Mesenchymal stem cell (in vitro differentiated cells and primary cell): ENCODE measurements at regions not wholly inside any gene's neighbourhood (a gene's known extent, or its start where the extent isn't known, plus 50 kb on each side); places are given as distances from the start of the nearest gene placed in this dataset.
A peak's percentile ranks its signal among the peaks of the same experiment; 100 is the strongest.

ENCODE experiments used
- DNase-seq: peaks from one replicate; pipeline ENCODE4 v3.0.0-alpha.2; 2013
- H2AFZ ChIP-seq: one replicate; pipeline ENCODE4 v1.6.1; 2013; ENCODE audit warnings: low read depth, mild to moderate bottlenecking, control low read depth, inconsistent platforms, low read length, moderate library complexity
- H2AK5ac ChIP-seq: 2 replicates; pipeline ENCODE4 v1.6.1; 2013; ENCODE audit warnings: low read length, moderate library complexity, mild to moderate bottlenecking, inconsistent platforms; ENCODE audit not compliant: severe bottlenecking
- H2BK120ac ChIP-seq: one replicate; pipeline ENCODE4 v1.6.1; 2013; ENCODE audit warnings: low read depth, mild to moderate bottlenecking, inconsistent platforms, low read length, moderate library complexity
- H2BK12ac ChIP-seq, 2 experiments: one replicate each; pipeline ENCODE4 v1.6.1; 2013; ENCODE audit warnings: inconsistent platforms in 2 of 2, low read length in 2 of 2, mild to moderate bottlenecking in 2 of 2, moderate library complexity in 2 of 2, control low read depth in 1 of 2
- H2BK15ac ChIP-seq: one replicate; pipeline ENCODE4 v1.6.1; 2013; ENCODE audit warnings: mild to moderate bottlenecking, low read depth, inconsistent platforms; ENCODE audit not compliant: poor library complexity, severe bottlenecking
- H2BK5ac ChIP-seq: 2 replicates; pipeline ENCODE4 v1.6.1; 2013; ENCODE audit warnings: low read depth, mild to moderate bottlenecking, low read length, control low read depth, inconsistent platforms; ENCODE audit not compliant: poor library complexity, severe bottlenecking
- H3K14ac ChIP-seq, 2 experiments: one replicate each; pipeline ENCODE4 v1.6.1; 2013; ENCODE audit warnings: inconsistent platforms in 2 of 2, low read length in 2 of 2, control low read depth in 1 of 2, mild to moderate bottlenecking in 1 of 2, moderate library complexity in 1 of 2
- H3K18ac ChIP-seq, 2 experiments: one replicate each; pipeline ENCODE4 v1.6.1; 2013; ENCODE audit warnings: inconsistent platforms in 2 of 2, low read length in 2 of 2, control low read depth in 1 of 2, low read depth in 1 of 2, mild to moderate bottlenecking in 1 of 2
- H3K23ac ChIP-seq, 2 experiments: one replicate each; pipeline ENCODE4 v1.6.1; 2013; ENCODE audit warnings: inconsistent platforms in 2 of 2, low read length in 2 of 2, mild to moderate bottlenecking in 2 of 2, moderate library complexity in 2 of 2, control low read depth in 1 of 2
- H3K27ac ChIP-seq: 2 replicates; pipeline ENCODE4 v1.5.1; 2013; ENCODE audit warnings: mild to moderate bottlenecking, moderate library complexity, low read length, control low read depth, inconsistent platforms; ENCODE audit not compliant: poor library complexity, severe bottlenecking
- H3K27me3 ChIP-seq, 2 experiments: 2 replicates each; pipeline versions ENCODE4 v1.6.1 to v1.7.0; 2013; ENCODE audit warnings: low read length in 2 of 2, mild to moderate bottlenecking in 2 of 2, moderate library complexity in 2 of 2, control low read depth in 1 of 2, inconsistent platforms in 1 of 2; ENCODE audit not compliant: control insufficient read depth in 1 of 2, insufficient read depth in 1 of 2
- H3K36me3 ChIP-seq, 2 experiments: 2 replicates each; pipeline versions ENCODE4 v1.6.1 to v1.7.0; 2013; ENCODE audit warnings: low read length in 2 of 2, control low read depth in 1 of 2, inconsistent platforms in 1 of 2, low read depth in 1 of 2, mild to moderate bottlenecking in 1 of 2; ENCODE audit not compliant: insufficient read depth in 2 of 2, control insufficient read depth in 1 of 2
- H3K4ac ChIP-seq, 2 experiments: one replicate each; pipeline ENCODE4 v1.6.1; 2013; ENCODE audit warnings: inconsistent platforms in 2 of 2, low read length in 2 of 2, mild to moderate bottlenecking in 2 of 2, moderate library complexity in 2 of 2, control low read depth in 1 of 2, low read depth in 1 of 2
- H3K4me1 ChIP-seq: 2 replicates; pipeline ENCODE4 v1.6.1; 2013; ENCODE audit warnings: low read depth, low read length, control low read depth; ENCODE audit not compliant: control insufficient read depth, insufficient read depth
- H3K4me2 ChIP-seq: 2 replicates; pipeline ENCODE4 v1.6.1; 2013; ENCODE audit warnings: low read length, mild to moderate bottlenecking, inconsistent platforms; ENCODE audit not compliant: poor library complexity, severe bottlenecking
- H3K4me3 ChIP-seq, 2 experiments: 2 replicates each; pipeline versions ENCODE4 v1.5.1 to v1.7.0; 2013; ENCODE audit warnings: low read length in 2 of 2, mild to moderate bottlenecking in 2 of 2, control low read depth in 1 of 2, low read depth in 1 of 2; ENCODE audit not compliant: insufficient read depth in 1 of 2
- H3K79me1 ChIP-seq: replicated peaks from 2 replicates; pipeline ENCODE4 v1.6.1; 2013; ENCODE audit warnings: mild to moderate bottlenecking, control low read depth, low read length, inconsistent platforms; ENCODE audit not compliant: poor library complexity, severe bottlenecking
- H3K9ac ChIP-seq: 2 replicates; pipeline ENCODE4 v1.7.0; 2013; ENCODE audit warnings: mild to moderate bottlenecking, low read length, moderate library complexity
- H3K9me3 ChIP-seq: 2 replicates; pipeline ENCODE4 v1.7.0; 2013; ENCODE audit warnings: mild to moderate bottlenecking, low read length; ENCODE audit not compliant: control insufficient read depth
- H4K8ac ChIP-seq: one replicate; pipeline ENCODE4 v1.6.1; 2013; ENCODE audit warnings: inconsistent platforms, mild to moderate bottlenecking, low read length, moderate library complexity
- H4K91ac ChIP-seq: one replicate; pipeline ENCODE4 v1.6.1; 2013; ENCODE audit warnings: mild to moderate bottlenecking, low read length, inconsistent platforms
- WGBS: methylation state at CpG from one replicate; pipeline ENCODE4 v1.1.7; 2013; ENCODE audit warnings: mixed read lengths; 5-methylcytosine and 5-hydroxymethylcytosine counted together

- Histone ChIP-seq H3K23ac (no peak overlapping the region), H3K9me3 (no peaks in the 10 kb centered on the region), H3K27me3 (no peaks in the 10 kb centered on the region), H3K4me2 (no peak overlapping the region), H2BK120ac (no peak overlapping the region), H3K27ac (no peak overlapping the region), H2BK5ac (no peak overlapping the region), H2BK15ac (no peak overlapping the region), H3K14ac (no peak overlapping the region), H3K36me3 (no peaks in the 10 kb centered on the region), H3K4ac (no peak overlapping the region), H3K4me1 (no peaks in the 10 kb centered on the region), H2BK12ac (no peak overlapping the region), H3K9ac (no peak overlapping the region), H3K18ac (no peak overlapping the region), H3K4me3 (no peak overlapping the region), H2AK5ac (no peak overlapping the region), H2AFZ (no peak overlapping the region), H3K79me1 (no peaks in the 10 kb centered on the region), H4K8ac (no peak overlapping the region), H4K91ac (no peak overlapping the region)
- no CpG with 5 or more reads among the region's 1 CpG for WGBS
- peak; percentile 83 for DNase-seq
These were observed 449.0 kb downstream of the ETV1 start for GRCh38 chr7:13540429-13540828.

DNA sequence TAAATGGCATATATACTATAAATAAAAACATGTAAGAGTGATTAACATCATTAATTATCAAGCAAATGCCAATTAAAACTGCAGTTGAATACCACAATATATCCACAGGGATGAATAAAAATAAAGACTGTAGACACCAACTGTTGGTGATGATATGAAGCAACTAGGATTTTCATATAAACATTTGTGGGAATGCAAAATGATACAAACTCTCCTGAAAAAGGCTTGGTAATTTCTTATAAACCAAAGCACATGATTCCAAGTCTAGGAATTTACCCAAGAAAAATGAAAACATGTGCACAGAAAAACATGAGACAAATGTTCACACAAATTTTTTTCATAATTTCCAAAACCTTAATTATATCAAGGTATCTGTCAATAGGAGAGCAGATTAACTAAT is 448.1 kb downstream of the ETV1 start:
- DNase-seq = no peak
- H2BK120ac ChIP-seq = no peak overlapping the region
- no peak overlapping the region for H3K4ac ChIP-seq
- no peak overlapping the region for H2AFZ ChIP-seq
- no peak overlapping the region for H3K4me3 ChIP-seq
- no peak overlapping the region for H3K4me2 ChIP-seq
- H4K91ac ChIP-seq = no peak overlapping the region
- H3K27me3 ChIP-seq = no peaks in the 10 kb centered on the region
- no peak overlapping the region for H4K8ac ChIP-seq
- H3K9me3 ChIP-seq = no peaks in the 10 kb centered on the region
- no peak overlapping the region for H3K23ac ChIP-seq
- H3K14ac ChIP-seq = no peak overlapping the region
- H2AK5ac ChIP-seq = no peak overlapping the region
- H2BK5ac ChIP-seq = no peak overlapping the region
- no peak overlapping the region for H3K18ac ChIP-seq
- no peak overlapping the region for H2BK15ac ChIP-seq
- no peak overlapping the region for H2BK12ac ChIP-seq
- H3K9ac ChIP-seq = no peak overlapping the region
- no peaks in the 10 kb centered on the region for H3K79me1 ChIP-seq
- H3K27ac ChIP-seq = no peak overlapping the region
- no peaks in the 10 kb centered on the region for H3K4me1 ChIP-seq
- H3K36me3 ChIP-seq = no peaks in the 10 kb centered on the region

DNA sequence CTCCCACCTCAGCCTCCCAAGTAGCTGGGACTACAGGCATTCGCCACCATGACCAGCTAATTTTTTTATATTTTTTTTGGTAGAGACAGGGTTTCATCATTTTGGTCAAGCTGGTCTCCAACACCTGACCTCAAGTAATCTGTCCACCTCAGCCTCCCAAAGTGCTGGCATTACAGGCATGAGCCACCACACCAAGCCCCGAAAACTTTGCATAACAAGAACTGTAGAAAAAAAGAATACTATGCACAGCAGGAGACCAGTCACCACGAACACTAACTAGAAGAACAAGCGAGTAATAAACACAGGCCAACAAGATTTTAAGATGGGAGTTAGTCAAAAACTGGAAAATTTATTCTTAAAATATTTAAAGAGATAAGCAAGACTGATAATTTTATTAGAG is 447.0 kb downstream of the ETV1 start:
- H3K18ac ChIP-seq = no peak overlapping the region
- H3K27ac ChIP-seq = no peak overlapping the region
- H4K8ac ChIP-seq = no peak overlapping the region
- H3K4me1 ChIP-seq = no peaks in the 10 kb centered on the region
- no peak overlapping the region for H2BK5ac ChIP-seq
- no peak overlapping the region for H4K91ac ChIP-seq
- 83% methylated on average over 1 of the region's 4 CpGs for WGBS
- H3K27me3 ChIP-seq = no peaks in the 10 kb centered on the region
- no peak overlapping the region for H3K9ac ChIP-seq
- H2AK5ac ChIP-seq = no peak overlapping the region
- H2AFZ ChIP-seq = no peak overlapping the region
- H2BK15ac ChIP-seq = no peak overlapping the region
- no peak overlapping the region for H3K4ac ChIP-seq
- H3K4me2 ChIP-seq = no peak overlapping the region
- no peaks in the 10 kb centered on the region for H3K36me3 ChIP-seq
- no peak for DNase-seq
- no peak overlapping the region for H2BK120ac ChIP-seq
- no peaks in the 10 kb centered on the region for H3K9me3 ChIP-seq
- no peak overlapping the region for H3K14ac ChIP-seq
- no peak overlapping the region for H3K4me3 ChIP-seq
- no peak overlapping the region for H2BK12ac ChIP-seq
- no peaks in the 10 kb centered on the region for H3K79me1 ChIP-seq
- H3K23ac ChIP-seq = no peak overlapping the region

GRCh38 chr7:13551503-13551902 is 438.0 kb downstream of the ETV1 start:
- H3K18ac ChIP-seq = no peak overlapping the region
- no peaks in the 10 kb centered on the region for H3K79me1 ChIP-seq
- H2BK15ac ChIP-seq = no peak overlapping the region
- WGBS = 91% methylated on average over 3 of the region's 3 CpGs
- no peaks in the 10 kb centered on the region for H3K4me1 ChIP-seq
- no peak overlapping the region for H4K91ac ChIP-seq
- no peaks in the 10 kb centered on the region for H3K9me3 ChIP-seq
- H3K36me3 ChIP-seq = no peaks in the 10 kb centered on the region
- no peak overlapping the region for H2AK5ac ChIP-seq
- H2AFZ ChIP-seq = no peak overlapping the region
- no peak overlapping the region for H4K8ac ChIP-seq
- no peak overlapping the region for H3K14ac ChIP-seq
- no peak overlapping the region for H3K4me2 ChIP-seq
- DNase-seq = no peak
- H3K4ac ChIP-seq = no peak overlapping the region
- no peak overlapping the region for H2BK12ac ChIP-seq
- H3K23ac ChIP-seq = no peak overlapping the region
- H2BK120ac ChIP-seq = no peak overlapping the region
- no peak overlapping the region for H3K27ac ChIP-seq
- H2BK5ac ChIP-seq = no peak overlapping the region
- H3K9ac ChIP-seq = no peak overlapping the region
- no peak overlapping the region for H3K4me3 ChIP-seq
- H3K27me3 ChIP-seq = no peaks in the 10 kb centered on the region
